IMR-90 (cell line): ENCODE measurements at regions not wholly inside any gene's neighbourhood (a gene's known extent, or its start where the extent isn't known, plus 50 kb on each side); places are given as distances from the start of the nearest gene placed in this dataset.

Source experiments
- ATAC-seq: fragments of 200-7000 bp; cut with Tn5 transposase; 2 replicates; pipeline ENCODE4 v1.9.1; 2020; ENCODE audit warnings: low read depth, mild to moderate bottlenecking, moderate library complexity
- BruUV-seq: library from RNA; stranded (reverse); fragments of 400-500 nt; replicated peaks from 2 replicates; lab custom pipeline; 2021; lab: Mats Ljungman, UMichigan
- CTCF ChIA-PET: fragments of 300-600 bp; formaldehyde crosslinking; extraction: SDS; loops from one replicate; lab custom pipeline; 2021; ENCODE audit warnings: antibody characterized with exemption; lab: Yijun Ruan, JAX
- POLR2A ChIA-PET: fragments of 300-600 bp; sonication (Branson Sonifier 250); formaldehyde crosslinking; loops from one replicate; lab custom pipeline; 2022; ENCODE audit warnings: antibody characterized with exemption; ENCODE audit not compliant: unreplicated experiment; lab: Charles Lee
- DNase-seq: peaks from one replicate; pipeline ENCODE4 v3.0.0; 2013
- H2AFZ ChIP-seq: replicated peaks from 2 replicates; pipeline ENCODE3; 2013; ENCODE audit warnings: low read length, mild to moderate bottlenecking; ENCODE audit not compliant: poor library complexity
- H2AK5ac ChIP-seq: 2 replicates; pipeline ENCODE4 v1.6.1; 2013; ENCODE audit warnings: low read depth, low read length, inconsistent platforms
- H2AK9ac ChIP-seq: replicated peaks from 2 replicates; pipeline ENCODE3; 2013; ENCODE audit warnings: mild to moderate bottlenecking, low read depth, low read length, moderate library complexity; ENCODE audit not compliant: poor library complexity
- H2BK120ac ChIP-seq: 2 replicates; pipeline ENCODE4 v1.6.1; 2013; ENCODE audit warnings: low read depth, low read length, inconsistent platforms
- H2BK15ac ChIP-seq: 3 replicates; pipeline ENCODE4 v1.6.1; 2013; ENCODE audit warnings: low read depth, low read length, inconsistent platforms
- H2BK20ac ChIP-seq: 2 replicates; pipeline ENCODE4 v1.6.1; 2013; ENCODE audit warnings: low read depth, mild to moderate bottlenecking, inconsistent platforms, low read length, moderate library complexity
- H2BK5ac ChIP-seq: 2 replicates; pipeline ENCODE4 v1.6.1; 2013; ENCODE audit warnings: mild to moderate bottlenecking, low read depth, low read length, inconsistent platforms; ENCODE audit not compliant: poor library complexity, severe bottlenecking
- H3K14ac ChIP-seq: replicated peaks from 2 replicates; pipeline ENCODE4 v1.6.1; 2013; ENCODE audit warnings: low read depth, low read length, inconsistent platforms
- H3K18ac ChIP-seq: 2 replicates; pipeline ENCODE4 v1.6.1; 2013; ENCODE audit warnings: low read depth, low read length, control low read depth
- H3K23ac ChIP-seq: 2 replicates; pipeline ENCODE4 v1.6.1; 2013; ENCODE audit warnings: low read depth, low read length, inconsistent platforms
- H3K27ac ChIP-seq: 2 replicates; pipeline ENCODE4 v1.5.1; 2013; ENCODE audit warnings: mild to moderate bottlenecking, control low read depth, low read length; ENCODE audit not compliant: insufficient read depth
- H3K27me3 ChIP-seq: 2 replicates; pipeline ENCODE4 v1.6.1; 2013; ENCODE audit warnings: low read length; ENCODE audit not compliant: control insufficient read depth, insufficient read depth
- H3K36me3 ChIP-seq: 2 replicates; pipeline ENCODE4 v1.6.1; 2013; ENCODE audit warnings: low read length, mixed read lengths; ENCODE audit not compliant: control insufficient read depth, insufficient read depth
- H3K4ac ChIP-seq: 2 replicates; pipeline ENCODE4 v1.6.1; 2013; ENCODE audit warnings: low read depth, low read length, inconsistent platforms
- H3K4me1 ChIP-seq: 2 replicates; pipeline ENCODE4 v1.6.1; 2013; ENCODE audit warnings: low read length, mixed read lengths; ENCODE audit not compliant: control insufficient read depth, insufficient read depth
- H3K4me2 ChIP-seq: 2 replicates; pipeline ENCODE4 v1.6.1; 2013; ENCODE audit warnings: low read depth, mild to moderate bottlenecking, control low read depth, low read length, moderate library complexity
- H3K4me3 ChIP-seq: 2 replicates; pipeline ENCODE4 v1.5.1; 2013; ENCODE audit warnings: low read depth, mild to moderate bottlenecking, control low read depth, low read length, moderate library complexity; ENCODE audit not compliant: insufficient read depth
- H3K56ac ChIP-seq: 2 replicates; pipeline ENCODE4 v1.6.1; 2013; ENCODE audit warnings: low read length, inconsistent platforms; ENCODE audit not compliant: insufficient read depth; ENCODE audit errors: extremely low read depth
- H3K79me1 ChIP-seq, 2 experiments: 2 replicates each; pipeline ENCODE4 v1.6.1; 2013; ENCODE audit warnings: low read length in 2 of 2, inconsistent platforms in 1 of 2, low read depth in 1 of 2
- H3K9ac ChIP-seq: 2 replicates; pipeline ENCODE4 v1.6.1; 2013; ENCODE audit warnings: low read depth, low read length, control low read depth
- H3K9me1 ChIP-seq: 2 replicates; pipeline ENCODE4 v1.6.1; 2013; ENCODE audit warnings: low read length, inconsistent platforms; ENCODE audit not compliant: insufficient read depth
- H3K9me3 ChIP-seq: 2 replicates; pipeline ENCODE4 v1.6.1; 2013; ENCODE audit warnings: low read length; ENCODE audit not compliant: control insufficient read depth, insufficient read depth
- H4K20me1 ChIP-seq: 2 replicates; pipeline ENCODE4 v1.6.1; 2013; ENCODE audit warnings: low read length, inconsistent platforms; ENCODE audit not compliant: insufficient read depth
- H4K5ac ChIP-seq: 2 replicates; pipeline ENCODE4 v1.6.1; 2013; ENCODE audit warnings: mild to moderate bottlenecking, low read depth, low read length, control low read depth
- H4K8ac ChIP-seq, 2 experiments: 2 replicates each; pipeline ENCODE4 v1.6.1; 2013; ENCODE audit warnings: low read depth in 2 of 2, low read length in 2 of 2, control low read depth in 1 of 2, inconsistent platforms in 1 of 2
- H4K91ac ChIP-seq: 2 replicates; pipeline ENCODE4 v1.6.1; 2013; ENCODE audit warnings: low read depth, low read length, inconsistent platforms; ENCODE audit not compliant: insufficient read depth
- CHD1 ChIP-seq: IDR thresholded peaks from 2 replicates; pipeline ENCODE4 v1.6.1; 2012; ENCODE audit warnings: low read depth, low read length, improper control_type of control experiment
- NFE2L2 ChIP-seq: fragments of 150-350 bp; IDR thresholded peaks from 2 replicates; pipeline ENCODE4 v1.6.1; 2016; ENCODE audit warnings: low read depth, mild to moderate bottlenecking, low read length
- RAD21 ChIP-seq: IDR thresholded peaks from 2 replicates; pipeline ENCODE4 v1.6.1; 2012; ENCODE audit warnings: low read length, improper control_type of control experiment
- SMC3 ChIP-seq: fragments of 150-350 bp; IDR thresholded peaks from 2 replicates; pipeline ENCODE4 v1.6.1; 2016; ENCODE audit warnings: low read depth, mild to moderate bottlenecking, antibody characterized with exemption, low read length, moderate library complexity
- dilution Hi-C: fragments of 300-500 bp; cut with HindIII; formaldehyde crosslinking; loops from one replicate; pipeline ENCODE4 v1.14.3; 2018; ENCODE audit warnings: low sequenced_read_pairs; ENCODE audit not compliant: unreplicated experiment
- in situ Hi-C: fragments of 300-500 bp; cut with MboI; formaldehyde crosslinking; loops from 3 replicates; pipeline ENCODE4 v1.14.3; 2019; ENCODE audit warnings: low sequenced_read_pairs, inconsistent platforms, mixed read lengths
- intact Hi-C: fragments of 100-400 bp; cut with micrococcal nuclease; formaldehyde crosslinking; loops from 2 replicates; pipeline ENCODE4 v1.10.0; 2022

DNA sequence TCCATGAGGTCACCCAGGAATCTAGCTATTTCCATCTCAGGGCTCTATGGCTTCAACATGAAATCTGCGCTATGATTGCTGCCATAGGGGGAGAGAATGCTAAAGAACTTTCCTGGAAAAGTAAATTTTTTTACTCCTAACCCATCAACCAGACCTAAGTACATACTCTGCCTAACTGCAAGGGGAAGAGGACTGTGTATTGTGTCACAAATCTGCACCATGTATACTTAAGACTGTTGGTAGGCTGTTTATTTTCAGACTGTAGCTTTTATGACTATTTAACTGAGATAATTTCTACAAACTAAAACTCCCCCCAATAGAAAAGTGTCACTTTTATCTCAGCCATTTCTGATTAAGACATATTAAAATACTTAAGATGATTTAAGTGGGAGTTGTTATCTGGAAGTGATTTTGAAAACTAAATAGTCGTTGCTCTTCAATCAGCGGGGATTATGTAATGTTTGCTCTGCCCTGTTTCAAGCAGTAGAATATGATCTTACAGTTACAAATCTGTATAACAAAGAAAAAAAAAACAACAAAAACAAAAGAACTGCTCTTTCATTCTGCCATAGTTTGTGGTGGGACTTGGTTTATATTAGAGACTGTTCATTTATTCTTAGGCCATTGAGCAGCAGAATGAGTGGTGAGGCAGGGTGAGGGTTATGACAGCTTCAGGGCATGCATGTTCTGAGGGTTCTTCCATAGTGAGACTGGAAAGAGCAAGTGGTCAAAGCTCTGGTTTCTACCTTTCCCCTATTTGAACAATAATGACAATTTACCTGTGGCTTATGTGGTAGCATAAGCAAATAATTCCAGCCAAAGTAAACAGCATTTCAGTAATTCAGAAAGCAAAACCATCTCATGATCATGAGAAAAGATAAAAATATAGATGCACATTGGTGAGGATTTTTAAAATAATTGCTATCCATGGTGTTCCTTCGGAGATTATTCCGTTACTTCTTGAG, 126.3 kb upstream of the CEP162 start (continued):
- TF ChIP-seq SMC3 = no peak

- in situ Hi-C loops (no loop called here), dilution Hi-C loops (no loop called here)
Observed at GRCh38 chr6:84350397-84350796, 123.0 kb upstream of the CEP162 start.

More at GRCh38 chr6:84350397-84350796, 123.0 kb upstream of the CEP162 start:
- no peaks in the 10 kb centered on the region for H4K20me1 ChIP-seq
- ChIA-PET POLR2A (no interaction called here), CTCF (interaction anchor here (1.0 kb wide), 1 partner anchor 18 kb away, joined by 3 read pairs; no protein-coding TSS in a partner anchor)
- no peaks in the 10 kb centered on the region for H3K9me1 ChIP-seq
- H3K4me3 ChIP-seq = no peak overlapping the region
- ATAC-seq (no peak), DNase-seq (no peak)
- H2AK5ac ChIP-seq = no peak overlapping the region
- no peak overlapping the region for H4K5ac ChIP-seq
- no peak overlapping the region for H3K9ac ChIP-seq
- no peak overlapping the region for H3K27ac ChIP-seq
- H3K9me3 ChIP-seq = no peaks in the 10 kb centered on the region
- intact Hi-C loops = no loop called here
- no peak overlapping the region for H3K4me2 ChIP-seq
- H2BK20ac ChIP-seq = no peak overlapping the region
- H3K23ac ChIP-seq = no peak overlapping the region
- no peaks in the 10 kb centered on the region for H3K27me3 ChIP-seq
- H2AK9ac ChIP-seq = no peak overlapping the region
- no peak overlapping the region for H2BK5ac ChIP-seq
- H3K4me1 ChIP-seq = no peaks in the 10 kb centered on the region
- no peak overlapping the region for H3K56ac ChIP-seq
- H2BK120ac ChIP-seq = no peak overlapping the region
- H3K18ac ChIP-seq = no peak overlapping the region
- H4K91ac ChIP-seq = no peak overlapping the region
- no peak for TF ChIP-seq CHD1
- TF ChIP-seq NFE2L2 = no peak
- TF ChIP-seq RAD21 = no peak
- no peak overlapping the region for H2AFZ ChIP-seq
- H3K4ac ChIP-seq = no peak overlapping the region
- no peak overlapping the region for H2BK15ac ChIP-seq
- no peak overlapping the region for H3K14ac ChIP-seq
- no TSS peak for BruUV-seq
- H3K79me1 ChIP-seq = no peaks in the 10 kb centered on the region
- no peaks in the 10 kb centered on the region for H3K36me3 ChIP-seq
- no peak overlapping the region for H4K8ac ChIP-seq
